Right lobe of liver (tissue), 6 donors: ENCODE measurements at regions not wholly inside any gene's neighbourhood (a gene's known extent, or its start where the extent isn't known, plus 50 kb on each side); places are given as distances from the start of the nearest gene placed in this dataset.

Experiments
- ATAC-seq, 4 donors: fragments of 200-7000 bp; cut with Tn5 transposase; one replicate each; pipeline ENCODE4 v1.9.1; 2020; ENCODE audit warnings: mild to moderate bottlenecking in 4 of 4, moderate library complexity in 4 of 4
- DNase-seq, 3 donors: peaks; one replicate each; pipeline ENCODE4 v3.0.0-alpha.2; 2020
- H3K27ac ChIP-seq, 3 donors: fragments of 200-600 bp; one replicate each; pipeline ENCODE4 v1.8.0; 2022
- H3K27me3 ChIP-seq, 2 donors: fragments of 200-600 bp; one replicate each; pipeline ENCODE4 v1.8.0; 2022
- H3K36me3 ChIP-seq, 4 donors: fragments of 200-600 bp; sonication (generic) in 1 of 4; one replicate each; pipeline versions ENCODE4 v1.5.1 to v1.8.0; 2017 to 2022; ENCODE audit warnings: control low read depth in 1 of 4
- H3K4me1 ChIP-seq, 4 donors: fragments of 200-600 bp; sonication (generic) in 1 of 4; one replicate each; pipeline versions ENCODE4 v1.5.1 to v1.8.0; 2017 to 2022; ENCODE audit warnings: control low read depth in 1 of 4
- H3K4me3 ChIP-seq, 3 donors: fragments of 200-600 bp; one replicate each; pipeline ENCODE4 v1.8.0; 2022
- H3K9me3 ChIP-seq, 4 donors: fragments of 200-600 bp; sonication (generic) in 1 of 4; one replicate each; pipeline versions ENCODE4 v1.5.1 to v1.8.0; 2017 to 2022; ENCODE audit warnings: control low read depth in 1 of 4
- POLR2A ChIP-seq: fragments of 450-650 bp; IDR thresholded peaks from one replicate; pipeline ENCODE4 v1.6.1; 2017; ENCODE audit warnings: antibody characterized with exemption, mild to moderate bottlenecking
- WGBS: methylation state at CpG from one replicate; pipeline ENCODE4 v1.1.6; 2018; ENCODE audit warnings: low coverage, low lambda C conversion rate; ENCODE audit not compliant: insufficient coverage; ENCODE audit errors: missing lambda C conversion rate; 5-methylcytosine and 5-hydroxymethylcytosine counted together
- intact Hi-C, 2 donors: fragments of 100-400 bp; cut with DNase I; formaldehyde crosslinking; loops; one replicate each; pipeline versions ENCODE4 v1.11.2 to v1.14.1; 2022
- TF ChIP-seq, protein P1 (sequence below), 4 donors: fragments of 200-600 bp in 3 of 4; fragments of 450-650 bp in 1 of 4; IDR thresholded peaks; one replicate each; pipeline versions ENCODE4 v1.5.1 to v1.8.0; 2016 to 2022; ENCODE audit warnings: antibody characterized with exemption in 4 of 4, mild to moderate bottlenecking in 2 of 4
- donor health status: DM: no; HTN: yes; CAD: no.
- donor health status: DM: no; HTN: no; CAD: no.
- donor health status: DM: no; HTN: no; CAD: no.
- donor health status: DM: no; HTN: yes; CAD: no.
- donor health status: DM: no; HTN: yes; CAD: no.

DNA sequence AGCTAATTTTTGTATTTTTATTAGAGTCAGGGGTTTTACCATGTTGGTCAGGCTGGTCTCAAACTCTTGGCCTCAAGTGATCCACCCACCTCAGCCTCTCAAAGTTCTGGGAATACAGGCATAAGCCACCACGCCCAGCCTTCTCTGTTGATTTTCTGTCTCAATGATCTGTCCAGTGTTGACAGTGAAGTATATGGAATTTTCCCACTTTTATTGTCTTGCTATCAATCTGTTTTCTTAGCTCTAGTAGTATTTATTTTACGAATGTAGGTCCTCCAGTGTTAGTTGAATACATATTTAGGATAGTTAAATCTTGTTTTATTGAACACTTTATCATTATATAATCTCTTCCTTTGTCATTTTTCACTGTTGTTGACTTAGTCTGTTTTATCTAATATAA, 1603.9 kb downstream of the ADGRL3 start:
- WGBS: 43% methylated on average over 2 of the region's 2 CpGs
- no peaks in the 10 kb centered on the region for H3K4me1 ChIP-seq
- no peak for ATAC-seq

DNA sequence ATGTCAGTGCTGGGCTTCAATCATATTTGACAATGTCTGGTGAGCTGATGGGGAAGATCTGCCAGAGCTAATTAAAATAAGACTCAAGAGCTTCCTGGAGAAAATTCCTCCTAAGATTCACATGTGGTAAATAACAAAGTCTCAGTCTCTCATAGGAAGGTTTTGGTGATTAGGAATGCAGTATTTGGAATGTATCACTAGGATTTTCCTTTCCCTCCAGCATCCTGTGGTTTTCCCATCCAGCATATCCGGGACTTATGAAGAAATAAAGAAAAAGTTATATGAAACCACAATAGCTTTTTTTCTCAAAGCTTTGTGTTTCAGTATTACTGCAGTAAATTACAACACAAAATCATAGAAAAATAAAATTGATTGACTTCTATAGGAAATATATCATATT, 1597.1 kb downstream of the ADGRL3 start:
- Histone ChIP-seq H3K36me3 (no peaks in the 10 kb centered on the region), H3K27ac (no peak overlapping the region), H3K27me3 (no peaks in the 10 kb centered on the region), H3K4me1 (no peaks in the 10 kb centered on the region), H3K9me3 (no peaks in the 10 kb centered on the region), H3K4me3 (no peak overlapping the region)
- intact Hi-C loops: no loop called here
- no peak for DNase-seq
- TF ChIP-seq, protein P1, sequence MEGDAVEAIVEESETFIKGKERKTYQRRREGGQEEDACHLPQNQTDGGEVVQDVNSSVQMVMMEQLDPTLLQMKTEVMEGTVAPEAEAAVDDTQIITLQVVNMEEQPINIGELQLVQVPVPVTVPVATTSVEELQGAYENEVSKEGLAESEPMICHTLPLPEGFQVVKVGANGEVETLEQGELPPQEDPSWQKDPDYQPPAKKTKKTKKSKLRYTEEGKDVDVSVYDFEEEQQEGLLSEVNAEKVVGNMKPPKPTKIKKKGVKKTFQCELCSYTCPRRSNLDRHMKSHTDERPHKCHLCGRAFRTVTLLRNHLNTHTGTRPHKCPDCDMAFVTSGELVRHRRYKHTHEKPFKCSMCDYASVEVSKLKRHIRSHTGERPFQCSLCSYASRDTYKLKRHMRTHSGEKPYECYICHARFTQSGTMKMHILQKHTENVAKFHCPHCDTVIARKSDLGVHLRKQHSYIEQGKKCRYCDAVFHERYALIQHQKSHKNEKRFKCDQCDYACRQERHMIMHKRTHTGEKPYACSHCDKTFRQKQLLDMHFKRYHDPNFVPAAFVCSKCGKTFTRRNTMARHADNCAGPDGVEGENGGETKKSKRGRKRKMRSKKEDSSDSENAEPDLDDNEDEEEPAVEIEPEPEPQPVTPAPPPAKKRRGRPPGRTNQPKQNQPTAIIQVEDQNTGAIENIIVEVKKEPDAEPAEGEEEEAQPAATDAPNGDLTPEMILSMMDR (IDR thresholded peaks at IDR 0.05): no peak
- TF ChIP-seq POLR2A: no peak
- no peak for ATAC-seq
- 26% methylated on average over 1 of the region's 1 CpG for WGBS

More for the DNA sequence above, 1603.9 kb downstream of the ADGRL3 start:
- Histone ChIP-seq H3K36me3 (no peaks in the 10 kb centered on the region), H3K27ac (no peak overlapping the region), H3K27me3 (no peaks in the 10 kb centered on the region), H3K4me3 (no peak overlapping the region), H3K9me3 (no peaks in the 10 kb centered on the region)
- DNase-seq: no peak
- intact Hi-C loops: no loop called here
- no peak for TF ChIP-seq POLR2A
- TF ChIP-seq, protein P1 (IDR thresholded peaks at IDR 0.05): no peak

DNA sequence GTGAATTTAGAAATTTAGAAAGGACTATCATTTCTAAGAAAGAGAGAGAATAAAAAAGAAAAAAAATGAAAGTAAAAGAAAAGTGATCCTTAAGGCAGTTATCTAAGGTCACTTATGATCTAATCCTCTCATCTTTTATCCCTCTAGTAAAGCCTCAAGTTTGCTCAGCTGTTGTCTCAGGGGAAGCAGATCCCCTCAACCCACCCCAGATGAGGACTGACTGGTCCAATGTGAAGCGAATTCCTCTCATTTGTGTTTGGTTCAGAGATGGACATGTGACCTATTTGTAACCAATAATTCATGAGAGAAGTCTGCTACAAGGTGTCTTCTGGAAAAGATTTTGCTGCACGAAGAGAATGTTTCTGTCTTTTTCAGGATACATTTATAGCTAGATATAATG, 1591.3 kb downstream of the ADGRL3 start:
- H3K4me3 ChIP-seq: no peak overlapping the region
- no peaks in the 10 kb centered on the region for H3K9me3 ChIP-seq
- H3K27ac ChIP-seq: no peak overlapping the region
- ATAC-seq (no peak), DNase-seq (no peak)
- no peaks in the 10 kb centered on the region for H3K4me1 ChIP-seq
- H3K36me3 ChIP-seq: no peaks in the 10 kb centered on the region
- no peak for TF ChIP-seq POLR2A
- TF ChIP-seq, protein P1 (IDR thresholded peaks at IDR 0.05): no peak
- H3K27me3 ChIP-seq: no peaks in the 10 kb centered on the region
- WGBS: 31% methylated on average over 2 of the region's 2 CpGs
- intact Hi-C loops: no loop called here

DNA sequence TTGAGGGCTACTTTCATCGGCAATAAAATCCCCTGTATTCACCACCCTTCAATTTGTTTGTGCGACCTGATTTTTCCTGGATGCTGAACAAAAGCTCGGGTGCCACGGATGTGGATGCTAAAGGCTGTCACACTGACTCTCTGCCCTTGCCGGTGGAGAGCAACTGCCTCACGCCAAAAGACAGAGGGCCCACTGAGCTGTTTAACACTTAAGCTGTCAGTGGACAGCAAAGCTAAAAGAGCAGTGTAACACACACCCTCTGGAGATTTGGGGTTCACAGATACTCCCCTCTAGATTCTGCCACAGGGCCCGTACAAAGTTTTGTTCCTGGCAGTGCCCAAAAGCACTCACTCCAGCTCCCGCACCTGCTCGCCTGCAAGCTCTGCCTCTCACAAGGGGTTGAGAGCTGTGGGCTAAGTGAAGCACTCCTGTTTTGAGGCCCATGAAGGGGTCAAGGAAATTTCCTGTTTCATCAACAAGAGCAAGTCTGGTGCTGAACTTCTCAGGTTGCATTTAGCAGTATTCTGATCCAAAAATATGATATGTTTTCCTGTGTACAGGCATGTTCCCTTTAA, 1571.9 kb downstream of the ADGRL3 start:
- intact Hi-C loops: no loop called here
- Histone ChIP-seq H3K36me3 (no peaks in the 10 kb centered on the region), H3K27me3 (no peaks in the 10 kb centered on the region), H3K4me3 (no peak overlapping the region), H3K9me3 (no peaks in the 10 kb centered on the region), H3K4me1 (no peaks in the 10 kb centered on the region), H3K27ac (no peak overlapping the region)
- WGBS: 49% methylated on average over 9 of the region's 9 CpGs
- ATAC-seq (no peak), DNase-seq (no peak)
- no peak for TF ChIP-seq POLR2A
- TF ChIP-seq, protein P1 (IDR thresholded peaks at IDR 0.05): no peak

DNA sequence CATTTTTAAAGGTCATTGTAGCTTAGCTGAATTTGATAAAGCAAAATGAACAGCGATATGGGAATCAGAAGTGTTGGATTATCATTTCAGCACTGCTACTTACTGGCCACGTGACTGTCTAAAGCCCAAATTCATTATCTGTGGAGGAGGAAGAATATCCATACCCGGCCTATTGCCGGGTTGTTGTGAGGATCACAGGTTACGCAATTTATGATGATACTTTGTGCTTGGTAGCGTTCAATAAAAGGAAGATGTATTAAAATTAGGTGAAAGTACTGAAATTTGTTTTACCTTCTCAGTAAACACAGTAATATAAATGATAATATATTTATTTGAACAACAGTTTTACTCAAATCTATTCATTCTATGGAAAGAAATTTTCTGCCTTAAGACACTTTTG, 1540.2 kb downstream of the ADGRL3 start:
- DNase-seq (no peak), ATAC-seq (no peak)
- Histone ChIP-seq H3K9me3 (no peaks in the 10 kb centered on the region), H3K36me3 (no peaks in the 10 kb centered on the region), H3K4me3 (no peak overlapping the region), H3K27me3 (no peaks in the 10 kb centered on the region), H3K27ac (no peak overlapping the region), H3K4me1 (no peaks in the 10 kb centered on the region)
- intact Hi-C loops: no loop called here
- WGBS: 61% methylated on average over 6 of the region's 6 CpGs
- TF ChIP-seq, protein P1 (IDR thresholded peaks at IDR 0.05): no peak
- TF ChIP-seq POLR2A: no peak
